K562 (cell line): ENCODE measurements at regions not wholly inside any gene's neighbourhood (a gene's known extent, or its start where the extent isn't known, plus 50 kb on each side); places are given as distances from the start of the nearest gene placed in this dataset.

Source experiments
- ATAC-seq: fragments of 200-7000 bp; cut with Tn5 transposase; 3 replicates; pipeline ENCODE4 v1.9.1; 2020; ENCODE audit warnings: moderate library complexity
- BruUV-seq: library from RNA; stranded (reverse); fragments of 400-500 nt; replicated peaks from 2 replicates; lab custom pipeline; 2021; lab: Mats Ljungman, UMichigan
- CTCF ChIA-PET: fragments of 300-600 bp; formaldehyde crosslinking; extraction: SDS; loops from one replicate; lab custom pipeline; 2021; ENCODE audit warnings: low intra/inter-chr PET ratio; lab: Yijun Ruan, JAX
- POLR2A ChIA-PET: fragments of 300-600, 350-650 bp; sonication (Branson Sonifier 250); formaldehyde crosslinking; extraction: SDS; loops from one replicate; lab custom pipeline; 2021; ENCODE audit warnings: antibody characterized with exemption, inconsistent platforms; lab: Yijun Ruan, JAX
- DNase-seq, 4 experiments: peaks; one replicate each; pipeline versions ENCODE4 v3.0.0 to v3.0.0-alpha.2; 2011 to 2018; ENCODE audit warnings: low spot score in 3 of 4, mixed read lengths in 3 of 4; ENCODE audit errors: extremely low read depth in 1 of 4
- FAIRE-seq: peaks from 2 replicates; lab custom pipeline; 2011; peaks lifted over from hg19 to GRCh38; lab: Jason Lieb, UNC
- H2AFZ ChIP-seq: 2 replicates; pipeline ENCODE4 v1.6.0; 2011; ENCODE audit warnings: low read depth, low read length, control low read depth, inconsistent platforms
- H3K27ac ChIP-seq: fragments of 200-600 bp; 3 replicates; pipeline ENCODE4 v1.8.0; 2011; ENCODE audit warnings: low read depth, mild to moderate bottlenecking, control low read depth, inconsistent platforms, low read length, moderate library complexity, mixed read lengths; ENCODE audit errors: extremely low read depth
- H3K27me3 ChIP-seq, 2 experiments: fragments of 300-600 bp in 1 of 2; 2 replicates in 1 of 2; 3 replicates in 1 of 2; pipeline versions ENCODE4 v1.6.0 to v1.8.0; 2011; ENCODE audit warnings: inconsistent platforms in 2 of 2, low read length in 2 of 2, mild to moderate bottlenecking in 1 of 2, mixed read lengths in 1 of 2, moderate library complexity in 1 of 2; ENCODE audit not compliant: control insufficient read depth in 2 of 2, insufficient read depth in 2 of 2
- H3K36me3 ChIP-seq: fragments of 300-600 bp; 3 replicates; pipeline ENCODE4 v1.8.0; 2011; ENCODE audit warnings: mild to moderate bottlenecking, low read length, inconsistent platforms; ENCODE audit not compliant: control insufficient read depth, insufficient read depth
- H3K4me1 ChIP-seq, 2 experiments: fragments of 200-600 bp in 1 of 2; replicated peaks in 1 of 2; 2 replicates in 1 of 2; 3 replicates in 1 of 2; pipeline versions ENCODE4 v1.5.1 to v1.8.0; 2011; ENCODE audit warnings: inconsistent platforms in 2 of 2, low read length in 2 of 2, mild to moderate bottlenecking in 1 of 2, mixed read lengths in 1 of 2, moderate library complexity in 1 of 2; ENCODE audit not compliant: control insufficient read depth in 2 of 2, insufficient read depth in 2 of 2
- H3K4me2 ChIP-seq: 2 replicates; pipeline ENCODE4 v1.6.1; 2011; ENCODE audit warnings: low read length, control low read depth, inconsistent platforms, mixed read lengths; ENCODE audit not compliant: insufficient read depth
- H3K4me3 ChIP-seq: fragments of 200-600 bp; sonication (generic), shearing (Covaris generic); 2 replicates; pipeline ENCODE4 v1.5.1; 2016; ENCODE audit warnings: control low read depth, inconsistent platforms
- H3K79me2 ChIP-seq: fragments of 200-600 bp; 3 replicates; pipeline ENCODE4 v1.8.0; 2011; ENCODE audit warnings: low read length, inconsistent platforms; ENCODE audit not compliant: control insufficient read depth, insufficient read depth
- H3K9ac ChIP-seq, 2 experiments: 2 replicates each; pipeline versions ENCODE4 v1.6.0 to v1.6.1; 2011; ENCODE audit warnings: low read depth in 2 of 2, low read length in 2 of 2, control low read depth in 1 of 2, inconsistent platforms in 1 of 2, mild to moderate bottlenecking in 1 of 2, mixed read lengths in 1 of 2; ENCODE audit not compliant: insufficient read depth in 1 of 2
- H3K9me1 ChIP-seq: one replicate; pipeline ENCODE4 v1.6.0; 2011; ENCODE audit warnings: inconsistent platforms, mild to moderate bottlenecking, low read length, moderate library complexity; ENCODE audit not compliant: control insufficient read depth, insufficient read depth
- H3K9me3 ChIP-seq: replicated peaks from 2 replicates; pipeline ENCODE4 v1.5.1; 2011; ENCODE audit warnings: low read depth, low read length, inconsistent platforms; ENCODE audit not compliant: control insufficient read depth, insufficient read depth
- H4K20me1 ChIP-seq: replicated peaks from 2 replicates; pipeline ENCODE4 v1.6.1; 2011; ENCODE audit warnings: low read length, inconsistent platforms, mixed read lengths; ENCODE audit not compliant: control insufficient read depth, insufficient read depth
- CBFA2T3 ChIP-seq: fragments of 450-650 bp; IDR thresholded peaks from 2 replicates; pipeline ENCODE4 v1.6.1; 2017
- CBX3 ChIP-seq, 2 experiments: IDR thresholded peaks; 1 replicate in 1 of 2; 2 replicates in 1 of 2; pipeline ENCODE4 v1.6.1; 2012; ENCODE audit warnings: inconsistent platforms in 2 of 2, low read length in 2 of 2, borderline replicate concordance in 1 of 2, control low read depth in 1 of 2
- FUS ChIP-seq: fragments of 200-400 bp; formaldehyde crosslinking; optimal IDR thresholded peaks from 2 replicates; pipeline ENCODE3; 2017; ENCODE audit warnings: low read depth, low read length
- JUNB ChIP-seq: fragments of 450-650 bp; formaldehyde crosslinking; conservative IDR thresholded peaks from 2 replicates; pipeline ENCODE4 v1.4.0; 2020; ENCODE audit warnings: mild to moderate bottlenecking
- NFIC ChIP-seq: fragments of 450-650 bp; IDR thresholded peaks from 2 replicates; pipeline ENCODE4 v1.6.1; 2017; ENCODE audit warnings: mild to moderate bottlenecking, inconsistent platforms
- PHF20 ChIP-seq: fragments of 450-650 bp; IDR thresholded peaks from 2 replicates; pipeline ENCODE4 v1.6.1; 2018; ENCODE audit not compliant: partially characterized antibody
- RBM34 ChIP-seq: fragments of 200-400 bp; formaldehyde crosslinking; IDR thresholded peaks from 2 replicates; pipeline ENCODE4 v1.6.1; 2018; ENCODE audit warnings: low read length, borderline replicate concordance; ENCODE audit not compliant: insufficient read depth
- SLC30A9 ChIP-seq: fragments of 250-450 bp; sonication (Bioruptor Pico); IDR thresholded peaks from 2 replicates; pipeline ENCODE4 v1.8.0; 2022; ENCODE audit warnings: mild to moderate bottlenecking, moderate library complexity
- TRIM28 ChIP-seq: fragments of 450-650 bp; IDR thresholded peaks from 2 replicates; pipeline ENCODE4 v1.6.1; 2017
- ZEB2 ChIP-seq: fragments of 450-650 bp; IDR thresholded peaks from 2 replicates; pipeline ENCODE4 v1.6.1; 2016
- ZNF12 ChIP-seq: sonication (generic); formaldehyde crosslinking; IDR thresholded peaks from 2 replicates; pipeline ENCODE4 v1.4.0; 2020; ENCODE audit warnings: mild to moderate bottlenecking, missing genetic modification reagents
- ZNF778 ChIP-seq: fragments of 450-650 bp; formaldehyde crosslinking; IDR thresholded peaks from 2 replicates; pipeline ENCODE4 v1.4.0; 2020; ENCODE audit warnings: mild to moderate bottlenecking, moderate library complexity
- WGBS: fragments of 100-300 bp; shearing (Covaris generic); methylation state at CpG from one replicate; pipeline ENCODE4 v1.1.6; 2016; ENCODE audit warnings: low coverage, mixed read lengths; ENCODE audit not compliant: insufficient coverage; ENCODE audit errors: missing lambda C conversion rate; 5-methylcytosine and 5-hydroxymethylcytosine counted together
- in situ Hi-C: fragments of 300-500 bp; cut with MboI; formaldehyde crosslinking; loops from 4 replicates; pipeline ENCODE4 v1.15.0; 2018; ENCODE audit warnings: inconsistent platforms, mixed read lengths
- intact Hi-C: fragments of 100-400 bp; cut with micrococcal nuclease; formaldehyde crosslinking; loops from 2 replicates; pipeline ENCODE4 v1.14.2; 2022
- TF ChIP-seq, protein P1 (sequence below): sonication (generic); formaldehyde crosslinking; IDR thresholded peaks from 2 replicates; pipeline ENCODE4 v1.8.0; 2022; ENCODE audit warnings: mild to moderate bottlenecking, low read depth, missing genetic modification reagents
- TF ChIP-seq, protein P2 (sequence below): sonication (generic); formaldehyde crosslinking; IDR thresholded peaks from 2 replicates; pipeline ENCODE4 v1.8.1; 2023; ENCODE audit warnings: missing genetic modification reagents, mild to moderate bottlenecking, borderline replicate concordance

DNA sequence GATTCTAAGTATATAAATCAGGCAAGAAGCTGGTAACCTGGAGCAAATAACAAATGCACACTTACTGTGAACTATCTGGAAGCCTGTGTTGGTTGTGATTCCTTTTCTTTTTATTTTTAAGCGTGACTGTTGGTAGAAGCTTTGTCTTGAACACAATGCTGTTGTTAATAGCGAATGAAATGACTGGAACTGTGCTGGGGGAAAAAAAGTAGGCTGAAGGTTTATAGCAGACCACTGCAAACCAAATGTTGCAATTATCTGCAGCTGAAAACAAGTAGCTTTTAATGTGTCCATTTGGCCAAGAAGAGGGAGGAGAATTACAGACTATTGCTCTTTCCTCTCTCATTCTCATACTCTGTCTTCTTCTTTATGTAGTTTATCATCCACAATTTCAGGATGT lies 184.5 kb upstream of the DNAJC19 start:
- in situ Hi-C loops, result no loop called here

DNA sequence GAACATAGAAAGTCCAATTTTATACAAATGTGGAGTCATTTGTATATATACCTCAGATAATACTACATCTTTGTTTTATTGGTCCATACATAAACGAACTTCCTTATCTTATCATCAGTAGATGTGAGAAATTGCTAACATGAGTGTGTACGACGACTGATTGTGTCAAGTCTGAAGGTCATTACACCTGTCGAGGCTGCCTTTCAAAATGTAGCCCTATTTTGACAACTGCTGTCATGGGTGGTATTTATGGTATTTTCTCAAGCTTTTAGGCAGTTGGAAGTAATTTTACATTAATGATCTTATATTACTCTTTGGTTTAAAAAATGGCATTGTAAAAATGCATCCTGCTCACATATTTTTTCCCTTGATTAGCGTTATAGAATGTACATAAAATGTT lies 183.7 kb upstream of the DNAJC19 start:
- 0% methylated on average over 5 of the region's 5 CpGs for WGBS
- Histone ChIP-seq H4K20me1 (no peaks in the 10 kb centered on the region), H3K27me3 (no peaks in the 10 kb centered on the region), H3K9me3 (no peaks in the 10 kb centered on the region), H2AFZ (no peak overlapping the region), H3K4me1 (no peaks in the 10 kb centered on the region), H3K4me2 (no peak overlapping the region), H3K9me1 (no peaks in the 10 kb centered on the region), H3K27ac (no peak overlapping the region), H3K79me2 (no peaks in the 10 kb centered on the region), H3K9ac (no peak overlapping the region), H3K36me3 (no peaks in the 10 kb centered on the region), H3K4me3 (no peak overlapping the region)
- no TSS peak for BruUV-seq
- POLR2A ChIA-PET, result no interaction called here
- intact Hi-C loops (no loop called here), in situ Hi-C loops (no loop called here)
- CTCF ChIA-PET, result no interaction called here
- no peak for FAIRE-seq
- no peak for ATAC-seq
- no peak for DNase-seq
- TF ChIP-seq SLC30A9 (no peak), PHF20 (no peak), ZNF12 (CRISPR knock-in tag) (no peak), FUS (no peak), CBX3 (IDR thresholded peaks at IDR 0.05; ENCODE audit: borderline replicate concordance in 1 of 2, low read length in 2 of 2) (no peak), NFIC (no peak), ZEB2 (no peak), ZNF778 (CRISPR knock-in tag) (no peak), JUNB (no peak)
- TF ChIP-seq, protein P1, sequence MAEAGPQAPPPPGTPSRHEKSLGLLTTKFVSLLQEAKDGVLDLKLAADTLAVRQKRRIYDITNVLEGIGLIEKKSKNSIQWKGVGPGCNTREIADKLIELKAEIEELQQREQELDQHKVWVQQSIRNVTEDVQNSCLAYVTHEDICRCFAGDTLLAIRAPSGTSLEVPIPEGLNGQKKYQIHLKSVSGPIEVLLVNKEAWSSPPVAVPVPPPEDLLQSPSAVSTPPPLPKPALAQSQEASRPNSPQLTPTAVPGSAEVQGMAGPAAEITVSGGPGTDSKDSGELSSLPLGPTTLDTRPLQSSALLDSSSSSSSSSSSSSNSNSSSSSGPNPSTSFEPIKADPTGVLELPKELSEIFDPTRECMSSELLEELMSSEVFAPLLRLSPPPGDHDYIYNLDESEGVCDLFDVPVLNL, result no peak
- TF ChIP-seq, protein P2, sequence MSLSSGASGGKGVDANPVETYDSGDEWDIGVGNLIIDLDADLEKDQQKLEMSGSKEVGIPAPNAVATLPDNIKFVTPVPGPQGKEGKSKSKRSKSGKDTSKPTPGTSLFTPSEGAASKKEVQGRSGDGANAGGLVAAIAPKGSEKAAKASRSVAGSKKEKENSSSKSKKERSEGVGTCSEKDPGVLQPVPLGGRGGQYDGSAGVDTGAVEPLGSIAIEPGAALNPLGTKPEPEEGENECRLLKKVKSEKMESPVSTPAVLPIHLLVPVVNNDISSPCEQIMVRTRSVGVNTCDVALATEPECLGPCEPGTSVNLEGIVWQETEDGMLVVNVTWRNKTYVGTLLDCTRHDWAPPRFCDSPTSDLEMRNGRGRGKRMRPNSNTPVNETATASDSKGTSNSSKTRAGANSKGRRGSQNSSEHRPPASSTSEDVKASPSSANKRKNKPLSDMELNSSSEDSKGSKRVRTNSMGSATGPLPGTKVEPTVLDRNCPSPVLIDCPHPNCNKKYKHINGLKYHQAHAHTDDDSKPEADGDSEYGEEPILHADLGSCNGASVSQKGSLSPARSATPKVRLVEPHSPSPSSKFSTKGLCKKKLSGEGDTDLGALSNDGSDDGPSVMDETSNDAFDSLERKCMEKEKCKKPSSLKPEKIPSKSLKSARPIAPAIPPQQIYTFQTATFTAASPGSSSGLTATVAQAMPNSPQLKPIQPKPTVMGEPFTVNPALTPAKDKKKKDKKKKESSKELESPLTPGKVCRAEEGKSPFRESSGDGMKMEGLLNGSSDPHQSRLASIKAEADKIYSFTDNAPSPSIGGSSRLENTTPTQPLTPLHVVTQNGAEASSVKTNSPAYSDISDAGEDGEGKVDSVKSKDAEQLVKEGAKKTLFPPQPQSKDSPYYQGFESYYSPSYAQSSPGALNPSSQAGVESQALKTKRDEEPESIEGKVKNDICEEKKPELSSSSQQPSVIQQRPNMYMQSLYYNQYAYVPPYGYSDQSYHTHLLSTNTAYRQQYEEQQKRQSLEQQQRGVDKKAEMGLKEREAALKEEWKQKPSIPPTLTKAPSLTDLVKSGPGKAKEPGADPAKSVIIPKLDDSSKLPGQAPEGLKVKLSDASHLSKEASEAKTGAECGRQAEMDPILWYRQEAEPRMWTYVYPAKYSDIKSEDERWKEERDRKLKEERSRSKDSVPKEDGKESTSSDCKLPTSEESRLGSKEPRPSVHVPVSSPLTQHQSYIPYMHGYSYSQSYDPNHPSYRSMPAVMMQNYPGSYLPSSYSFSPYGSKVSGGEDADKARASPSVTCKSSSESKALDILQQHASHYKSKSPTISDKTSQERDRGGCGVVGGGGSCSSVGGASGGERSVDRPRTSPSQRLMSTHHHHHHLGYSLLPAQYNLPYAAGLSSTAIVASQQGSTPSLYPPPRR (CRISPR knock-in tag), result no peak

More for the DNA sequence above, 184.5 kb upstream of the DNAJC19 start:
- no peak for ATAC-seq
- no peak for TF ChIP-seq RBM34
- no peak for TF ChIP-seq TRIM28
- TF ChIP-seq CBFA2T3, result no peak
- Histone ChIP-seq H2AFZ (no peak overlapping the region), H3K9ac (no peak overlapping the region), H3K9me1 (no peaks in the 10 kb centered on the region), H3K9me3 (no peaks in the 10 kb centered on the region), H3K27ac (no peak overlapping the region), H3K79me2 (no peaks in the 10 kb centered on the region), H3K27me3 (no peaks in the 10 kb centered on the region), H3K4me1 (no peaks in the 10 kb centered on the region), H3K4me3 (no peak overlapping the region), H4K20me1 (no peaks in the 10 kb centered on the region), H3K36me3 (no peaks in the 10 kb centered on the region), H3K4me2 (no peak overlapping the region)
- DNase-seq, result no peak
- POLR2A ChIA-PET, result no interaction called here
- 0% methylated on average over 2 of the region's 2 CpGs for WGBS
- intact Hi-C loops, result no loop called here
- no TSS peak for BruUV-seq
- no peak for FAIRE-seq
- CTCF ChIA-PET, result no interaction called here
